BLaER1 (cell line): ENCODE measurements at regions not wholly inside any gene's neighbourhood (a gene's known extent, or its start where the extent isn't known, plus 50 kb on each side); places are given as distances from the start of the nearest gene placed in this dataset.
A peak's percentile ranks its signal among the peaks of the same experiment; 100 is the strongest.

ENCODE experiments used
- H3K27ac ChIP-seq: shearing (Covaris generic); formaldehyde crosslinking; 2 replicates; pipeline ENCODE4 v1.8.1; 2022
- H3K27me3 ChIP-seq: shearing (Covaris generic); formaldehyde crosslinking; 2 replicates; pipeline ENCODE4 v1.8.1; 2022
- H3K36me3 ChIP-seq: shearing (Covaris generic); formaldehyde crosslinking; 2 replicates; pipeline ENCODE4 v1.8.1; 2022
- H3K4me1 ChIP-seq: shearing (Covaris generic); formaldehyde crosslinking; 2 replicates; pipeline ENCODE4 v1.8.1; 2022
- H3K4me2 ChIP-seq: shearing (Covaris generic); formaldehyde crosslinking; 2 replicates; pipeline ENCODE4 v1.8.1; 2022
- H3K4me3 ChIP-seq: shearing (Covaris generic); formaldehyde crosslinking; 2 replicates; pipeline ENCODE4 v1.8.1; 2022
- H3K9ac ChIP-seq: shearing (Covaris generic); formaldehyde crosslinking; 2 replicates; pipeline ENCODE4 v1.8.1; 2022
- H3K9me3 ChIP-seq: shearing (Covaris generic); formaldehyde crosslinking; 2 replicates; pipeline ENCODE4 v1.8.1; 2022
- H4K20me1 ChIP-seq: shearing (Covaris generic); formaldehyde crosslinking; 2 replicates; pipeline ENCODE4 v1.8.1; 2022
- Cebpa-rat ChIP-seq: shearing (Covaris generic); IDR thresholded peaks from 2 replicates; pipeline ENCODE4 v1.8.1; 2022

DNA sequence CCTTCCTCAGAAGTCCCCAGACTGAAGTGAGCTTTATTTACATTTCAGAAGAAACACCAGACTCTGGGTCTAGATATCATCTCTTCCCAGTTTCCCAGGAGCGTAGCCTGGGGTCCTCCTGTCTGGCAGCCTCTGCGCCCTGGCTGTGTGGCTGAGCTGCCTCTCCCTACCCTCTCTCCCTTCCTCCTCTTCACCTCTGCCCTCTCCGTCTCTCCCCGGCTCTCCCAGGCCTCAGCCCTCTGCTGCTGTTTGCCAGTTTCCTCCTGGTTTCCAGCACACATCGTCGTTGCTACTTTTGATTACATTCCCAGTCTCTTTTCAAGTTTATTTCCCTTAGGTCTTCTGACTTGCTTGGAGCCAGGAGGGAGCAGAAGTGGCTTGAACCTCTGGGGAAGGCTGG lies 91.1 kb upstream of the DISP3 start:
- no peaks in the 10 kb centered on the region for H3K36me3 ChIP-seq
- H3K4me2 ChIP-seq: 0 out of 2 replicates have a peak overlapping the region, but pooled peaks have one; percentile 4
- H3K4me3 ChIP-seq: no peak overlapping the region
- no peak overlapping the region for H3K9ac ChIP-seq
- TF ChIP-seq Cebpa-rat: no peak
- no peaks in the 10 kb centered on the region for H3K9me3 ChIP-seq
- H4K20me1 ChIP-seq: no peaks in the 10 kb centered on the region
- no peak overlapping the region for H3K27ac ChIP-seq
- H3K4me1 ChIP-seq: peaks cover 56% of the 10 kb centered on the region
- no peaks in the 10 kb centered on the region for H3K27me3 ChIP-seq

DNA sequence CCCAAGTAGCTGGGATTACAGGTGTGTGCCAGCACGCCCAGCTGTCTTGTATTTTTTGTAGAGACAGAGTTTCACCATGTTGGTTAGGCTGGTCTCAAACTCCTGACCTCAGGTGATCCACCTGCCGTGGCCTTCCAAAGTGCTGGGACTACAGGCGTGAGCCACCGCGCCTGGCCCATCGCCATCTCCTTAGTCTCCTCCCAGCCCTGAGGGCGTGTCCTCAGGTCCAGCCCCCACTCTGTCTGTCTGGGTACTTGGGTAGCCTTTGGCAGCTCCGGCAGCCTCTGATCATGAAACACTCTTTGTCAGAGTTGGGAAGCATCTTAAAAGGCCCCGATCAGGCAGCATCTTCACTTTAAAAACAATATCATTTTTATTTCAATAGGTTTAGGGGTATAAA lies 90.3 kb upstream of the DISP3 start:
- Histone ChIP-seq H3K4me1 (peaks cover 48% of the 10 kb centered on the region), H3K9ac (no peak overlapping the region), H3K27ac (no peak overlapping the region), H3K4me3 (no peak overlapping the region), H3K4me2 (no peak overlapping the region), H3K9me3 (no peaks in the 10 kb centered on the region), H4K20me1 (no peaks in the 10 kb centered on the region), H3K27me3 (no peaks in the 10 kb centered on the region), H3K36me3 (no peaks in the 10 kb centered on the region)
- TF ChIP-seq Cebpa-rat: no peak

DNA sequence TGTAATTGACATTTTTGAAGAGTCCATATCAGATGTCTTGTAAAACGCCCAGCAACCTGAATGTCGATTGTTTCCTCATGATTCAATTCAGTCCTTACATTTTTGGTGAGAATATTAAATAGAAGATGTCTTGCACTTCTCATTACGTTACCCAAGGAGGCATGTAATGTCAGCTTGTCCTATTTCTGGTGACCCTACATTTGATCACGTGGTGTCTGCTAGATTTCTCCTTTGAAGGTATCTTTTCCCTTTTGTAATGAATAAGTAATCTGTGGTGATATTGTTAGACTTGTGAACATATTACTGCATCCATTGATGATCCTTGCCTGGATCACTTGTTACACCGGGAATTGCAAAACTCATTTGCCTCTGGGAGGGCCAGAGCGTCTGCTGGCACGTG lies 87.6 kb upstream of the DISP3 start:
- H3K9me3 ChIP-seq: no peaks in the 10 kb centered on the region
- no peaks in the 10 kb centered on the region for H4K20me1 ChIP-seq
- peaks cover 48% of the 10 kb centered on the region for H3K4me1 ChIP-seq
- peak overlapping the region; percentile 75 for H3K4me2 ChIP-seq
- no peak overlapping the region for H3K4me3 ChIP-seq
- no peak for TF ChIP-seq Cebpa-rat
- no peak overlapping the region for H3K9ac ChIP-seq
- no peaks in the 10 kb centered on the region for H3K27me3 ChIP-seq
- no peak overlapping the region for H3K27ac ChIP-seq
- H3K36me3 ChIP-seq: no peaks in the 10 kb centered on the region

DNA sequence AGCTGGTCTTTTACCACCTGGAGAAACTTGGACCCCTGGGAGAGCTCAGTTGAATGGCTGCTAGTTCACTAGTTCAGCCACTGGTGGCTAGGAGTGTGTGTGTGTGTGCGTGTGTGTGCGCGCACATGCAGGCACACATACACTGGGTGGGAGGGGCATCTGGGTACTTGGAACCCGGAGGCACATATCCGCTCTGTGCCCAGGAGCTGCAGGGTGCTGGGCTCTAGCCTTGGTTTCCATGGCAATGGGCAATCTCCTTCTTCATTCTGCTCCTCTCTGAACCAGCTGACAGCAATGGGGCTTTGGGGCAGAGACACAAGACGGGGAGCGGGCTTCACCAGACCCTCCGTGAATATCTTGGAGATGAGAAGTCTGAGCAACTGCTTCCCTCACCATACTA lies 87.1 kb upstream of the DISP3 start:
- no peak for TF ChIP-seq Cebpa-rat
- H3K9ac ChIP-seq: no peak overlapping the region
- no peaks in the 10 kb centered on the region for H4K20me1 ChIP-seq
- no peaks in the 10 kb centered on the region for H3K27me3 ChIP-seq
- H3K4me2 ChIP-seq: peak overlapping the region; percentile 75; the same call in 1 of the 2 replicates
- peaks cover 54% of the 10 kb centered on the region for H3K4me1 ChIP-seq
- no peak overlapping the region for H3K27ac ChIP-seq
- no peak overlapping the region for H3K4me3 ChIP-seq
- no peaks in the 10 kb centered on the region for H3K9me3 ChIP-seq
- H3K36me3 ChIP-seq: no peaks in the 10 kb centered on the region

DNA sequence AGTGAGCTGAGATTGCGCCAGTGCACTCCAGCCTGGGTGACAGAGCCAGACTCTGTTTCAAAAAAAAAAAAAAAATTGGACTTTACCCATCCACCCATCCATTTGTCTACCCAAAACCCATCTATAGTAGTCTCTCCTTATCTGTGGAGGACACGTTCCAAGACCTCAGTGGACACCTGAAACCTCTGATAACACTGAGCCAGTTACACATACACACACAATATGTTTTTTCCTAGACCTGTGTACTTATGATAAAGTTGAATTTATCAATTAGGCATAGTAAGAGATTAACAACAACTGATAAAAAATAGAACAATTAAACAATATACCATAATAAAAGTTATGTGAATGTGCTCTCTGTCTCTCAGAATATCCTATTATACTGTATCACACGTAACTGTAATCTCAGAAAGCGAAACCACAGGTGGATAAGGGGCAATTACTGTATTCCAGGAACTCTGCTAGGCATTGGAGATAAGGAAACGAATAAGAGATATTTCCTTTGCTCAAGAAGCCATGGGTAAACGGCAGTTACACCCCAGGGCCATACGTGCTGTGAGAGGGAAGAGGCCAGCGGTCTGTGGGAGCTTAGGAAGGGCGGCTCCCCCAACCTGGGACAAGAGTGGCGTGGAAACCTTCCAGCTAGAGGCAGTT lies 84.2 kb upstream of the DISP3 start:
- peak overlapping the region; percentile 90 for H3K4me2 ChIP-seq
- H3K4me1 ChIP-seq: peaks cover 61% of the 10 kb centered on the region
- H3K9me3 ChIP-seq: no peaks in the 10 kb centered on the region
- H3K27me3 ChIP-seq: no peaks in the 10 kb centered on the region
- no peaks in the 10 kb centered on the region for H4K20me1 ChIP-seq
- no peaks in the 10 kb centered on the region for H3K36me3 ChIP-seq
- TF ChIP-seq Cebpa-rat: no peak
- no peak overlapping the region for H3K9ac ChIP-seq
- H3K4me3 ChIP-seq: no peak overlapping the region
- H3K27ac ChIP-seq: no peak overlapping the region

DNA sequence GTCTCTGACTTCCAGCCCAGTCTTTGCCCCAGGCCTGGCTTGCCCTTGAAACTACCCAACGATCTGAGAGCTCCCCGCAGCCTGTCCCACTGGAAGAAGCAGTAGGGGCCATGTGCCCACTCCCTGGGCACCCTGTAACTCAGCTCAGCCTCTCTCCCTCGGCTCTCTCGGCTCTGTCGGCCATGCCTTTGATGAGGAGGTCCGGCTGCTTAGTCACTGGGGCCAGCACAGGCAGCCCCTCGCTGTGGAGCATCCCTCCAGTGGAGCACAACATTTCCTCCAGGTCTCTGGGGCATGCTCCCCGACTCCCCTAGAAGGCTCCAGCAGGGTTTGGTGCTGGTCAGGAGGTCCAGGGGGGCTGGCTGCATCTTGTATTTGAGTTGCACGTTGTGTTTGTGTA lies 83.3 kb upstream of the DISP3 start:
- no peak overlapping the region for H3K4me3 ChIP-seq
- H3K27me3 ChIP-seq: no peaks in the 10 kb centered on the region
- H4K20me1 ChIP-seq: no peaks in the 10 kb centered on the region
- H3K4me1 ChIP-seq: peaks cover 54% of the 10 kb centered on the region
- no peaks in the 10 kb centered on the region for H3K9me3 ChIP-seq
- H3K36me3 ChIP-seq: no peaks in the 10 kb centered on the region
- no peak for TF ChIP-seq Cebpa-rat
- no peak overlapping the region for H3K9ac ChIP-seq
- H3K4me2 ChIP-seq: peak overlapping the region; percentile 90
- H3K27ac ChIP-seq: no peak overlapping the region

DNA sequence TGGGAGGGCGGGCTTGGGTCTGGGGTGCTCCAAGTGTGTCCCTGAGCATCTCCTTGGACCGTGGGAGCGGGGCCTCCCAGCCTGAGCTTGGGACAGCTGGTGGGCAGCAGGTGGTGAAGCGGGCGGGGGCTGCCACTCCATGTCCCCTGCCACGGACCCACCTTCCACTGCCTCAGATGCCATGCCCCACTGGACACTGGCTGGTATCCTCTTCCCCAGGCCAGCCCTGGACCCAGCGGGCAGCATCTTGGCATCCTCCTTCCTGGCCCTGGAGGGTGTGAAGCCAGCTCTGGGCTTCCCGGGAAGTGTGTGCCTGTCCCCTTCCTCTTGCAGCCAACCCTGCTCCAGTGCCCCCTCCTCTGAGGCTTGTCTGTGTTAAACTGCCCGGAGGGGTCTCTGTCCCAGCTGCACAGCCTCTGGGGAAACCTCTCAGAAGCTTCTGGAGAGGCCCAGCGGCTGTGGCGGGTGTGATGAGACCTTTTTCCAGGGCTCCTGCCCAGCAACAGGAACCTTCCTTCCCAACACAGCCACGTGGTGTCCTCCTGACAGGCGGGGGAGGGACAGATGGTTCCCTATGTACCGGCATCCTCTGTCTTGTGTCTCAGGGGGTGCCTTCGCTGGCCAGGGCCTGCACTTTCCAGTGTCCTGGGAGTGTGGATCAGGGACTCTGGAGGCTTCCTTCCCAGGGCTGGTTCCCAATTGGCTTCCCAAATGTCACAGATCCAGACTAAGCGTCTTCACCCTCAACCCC lies 81.6 kb upstream of the DISP3 start:
- Histone ChIP-seq H3K4me2 (peak overlapping the region; percentile 90), H3K4me3 (0 out of 2 replicates have a peak overlapping the region, but pooled peaks have one; percentile 2)
- TF ChIP-seq Cebpa-rat: no peak

DNA sequence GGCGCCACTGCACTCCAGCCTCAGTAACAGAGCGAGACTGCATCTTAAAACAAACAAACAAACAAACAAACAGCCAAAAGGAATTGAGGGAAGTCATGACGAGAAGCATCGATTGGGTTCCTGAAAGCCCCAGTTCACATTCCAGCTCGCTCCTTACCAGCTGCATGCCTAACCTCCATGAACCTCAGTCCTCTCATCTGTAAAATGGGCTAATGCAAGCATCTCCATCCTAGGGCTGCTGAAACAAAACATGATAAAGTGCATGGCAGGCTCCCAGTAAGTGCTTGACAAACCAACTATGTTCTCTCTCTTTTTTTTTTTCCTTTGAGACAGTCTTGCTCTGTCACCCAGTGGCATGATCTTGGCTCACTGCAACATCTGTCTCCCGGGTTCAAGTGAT lies 79.7 kb upstream of the DISP3 start:
- Histone ChIP-seq H3K9ac (no peak overlapping the region), H3K9me3 (peaks cover 8% of the 10 kb centered on the region; the same call in 1 of the 2 replicates), H3K27me3 (no peaks in the 10 kb centered on the region), H3K4me3 (no peak overlapping the region), H3K27ac (no peak overlapping the region), H4K20me1 (no peaks in the 10 kb centered on the region), H3K36me3 (no peaks in the 10 kb centered on the region), H3K4me2 (no peak overlapping the region), H3K4me1 (peaks cover 40% of the 10 kb centered on the region)
- TF ChIP-seq Cebpa-rat: no peak

More for the DNA sequence above, 81.6 kb upstream of the DISP3 start:
- peaks cover 2% of the 10 kb centered on the region; the same call in 1 of the 2 replicates for H3K9me3 ChIP-seq
- H3K36me3 ChIP-seq: no peaks in the 10 kb centered on the region
- no peaks in the 10 kb centered on the region for H3K27me3 ChIP-seq
- peaks cover 40% of the 10 kb centered on the region for H3K4me1 ChIP-seq
- H3K9ac ChIP-seq: no peak overlapping the region
- no peaks in the 10 kb centered on the region for H4K20me1 ChIP-seq
- no peak overlapping the region for H3K27ac ChIP-seq

DNA sequence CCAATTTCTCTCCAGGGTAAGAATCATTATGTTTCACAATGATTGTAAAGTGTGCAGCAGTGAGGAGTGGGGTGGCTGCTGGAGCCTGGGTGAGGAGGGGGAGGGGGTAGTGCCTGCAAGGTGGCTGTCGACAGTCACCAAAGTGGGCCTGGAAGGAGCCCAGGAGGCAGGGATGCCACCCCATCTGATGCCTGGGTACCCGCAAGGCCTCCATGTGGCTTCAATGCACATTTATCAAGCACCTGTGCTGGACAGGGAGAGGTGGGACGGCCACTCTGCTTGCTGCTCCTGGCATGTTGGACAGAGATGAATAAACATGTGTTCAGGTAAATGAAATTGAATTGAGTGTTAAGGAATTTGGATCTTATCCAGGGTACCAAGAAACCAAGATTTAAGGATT lies 78.8 kb upstream of the DISP3 start:
- Histone ChIP-seq H3K4me2 (no peak overlapping the region), H3K27me3 (no peaks in the 10 kb centered on the region), H3K9ac (no peak overlapping the region), H3K4me1 (peaks cover 35% of the 10 kb centered on the region), H3K27ac (no peak overlapping the region), H3K4me3 (no peak overlapping the region), H3K36me3 (no peaks in the 10 kb centered on the region), H3K9me3 (peaks cover 14% of the 10 kb centered on the region), H4K20me1 (no peaks in the 10 kb centered on the region)
- TF ChIP-seq Cebpa-rat: no peak

DNA sequence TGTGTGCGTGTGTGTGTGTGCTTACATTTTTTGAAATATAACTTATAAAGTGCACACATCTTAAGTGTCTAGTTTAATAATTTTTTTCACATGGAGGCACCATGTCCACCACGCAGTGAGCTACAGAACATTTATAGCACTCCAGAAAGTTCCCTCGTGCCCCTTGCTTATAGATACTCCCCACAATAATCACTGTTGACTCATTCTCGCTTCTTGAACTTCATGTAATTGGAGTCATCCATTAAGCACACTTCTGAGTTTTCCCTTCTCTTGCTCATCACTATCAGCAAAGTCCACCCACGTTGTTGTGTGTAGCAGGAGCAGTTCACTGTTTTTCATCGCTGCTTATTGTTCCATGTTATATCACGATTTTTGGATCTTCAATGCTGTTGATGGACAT lies 78.4 kb upstream of the DISP3 start:
- Histone ChIP-seq H3K27me3 (no peaks in the 10 kb centered on the region), H4K20me1 (no peaks in the 10 kb centered on the region), H3K4me1 (peaks cover 32% of the 10 kb centered on the region), H3K36me3 (no peaks in the 10 kb centered on the region), H3K4me2 (no peak overlapping the region), H3K4me3 (no peak overlapping the region), H3K9ac (no peak overlapping the region), H3K9me3 (peaks cover 17% of the 10 kb centered on the region), H3K27ac (no peak overlapping the region)
- TF ChIP-seq Cebpa-rat: no peak
